Testis (tissue), 2 donors: ENCODE measurements at regions not wholly inside any gene's neighbourhood (a gene's known extent, or its start where the extent isn't known, plus 50 kb on each side); places are given as distances from the start of the nearest gene placed in this dataset.

Source experiments
- DNase-seq: peaks from one replicate; pipeline ENCODE4 v3.0.0-alpha.2; 2019
- H3K27ac ChIP-seq, 2 donors: fragments of 200-600 bp; sonication (generic); one replicate each; pipeline ENCODE4 v1.5.1; 2019
- H3K27me3 ChIP-seq: fragments of 200-600 bp; sonication (generic); one replicate; pipeline ENCODE4 v1.5.1; 2019
- H3K36me3 ChIP-seq: fragments of 200-600 bp; sonication (generic); one replicate; pipeline ENCODE4 v1.5.1; 2017; ENCODE audit warnings: low read depth; ENCODE audit errors: missing control alignments
- H3K4me1 ChIP-seq: fragments of 200-600 bp; sonication (generic); one replicate; pipeline ENCODE4 v1.5.1; 2019
- H3K4me3 ChIP-seq, 2 donors: fragments of 200-600 bp; sonication (generic); one replicate each; pipeline ENCODE4 v1.5.1; 2017 to 2019
- H3K9me3 ChIP-seq: fragments of 200-600 bp; sonication (generic); one replicate; pipeline ENCODE4 v1.5.1; 2017
- POLR2A ChIP-seq: fragments of 450-650 bp; IDR thresholded peaks from one replicate; pipeline ENCODE4 v1.6.1; 2017; ENCODE audit warnings: antibody characterized with exemption, mild to moderate bottlenecking, moderate library complexity
- WGBS, 2 donors: methylation state at CpG; one replicate each; pipeline ENCODE4 v1.1.5; 2018; 5-methylcytosine and 5-hydroxymethylcytosine counted together
- intact Hi-C: fragments of 100-400 bp; cut with DNase I; formaldehyde crosslinking; loops from one replicate; pipeline ENCODE4 v1.15.1; 2023; ENCODE audit warnings: low total_unique reads
- TF ChIP-seq, protein P1 (sequence below), 3 experiments: fragments of 450-650 bp in 2 of 3; fragments of 200-600 bp in 1 of 3; sonication (generic) in 1 of 3; IDR thresholded peaks; one replicate each; pipeline ENCODE4 v1.5.1; 2016 to 2019; ENCODE audit warnings: antibody characterized with exemption in 3 of 3, mild to moderate bottlenecking in 2 of 3, moderate library complexity in 1 of 3

DNA sequence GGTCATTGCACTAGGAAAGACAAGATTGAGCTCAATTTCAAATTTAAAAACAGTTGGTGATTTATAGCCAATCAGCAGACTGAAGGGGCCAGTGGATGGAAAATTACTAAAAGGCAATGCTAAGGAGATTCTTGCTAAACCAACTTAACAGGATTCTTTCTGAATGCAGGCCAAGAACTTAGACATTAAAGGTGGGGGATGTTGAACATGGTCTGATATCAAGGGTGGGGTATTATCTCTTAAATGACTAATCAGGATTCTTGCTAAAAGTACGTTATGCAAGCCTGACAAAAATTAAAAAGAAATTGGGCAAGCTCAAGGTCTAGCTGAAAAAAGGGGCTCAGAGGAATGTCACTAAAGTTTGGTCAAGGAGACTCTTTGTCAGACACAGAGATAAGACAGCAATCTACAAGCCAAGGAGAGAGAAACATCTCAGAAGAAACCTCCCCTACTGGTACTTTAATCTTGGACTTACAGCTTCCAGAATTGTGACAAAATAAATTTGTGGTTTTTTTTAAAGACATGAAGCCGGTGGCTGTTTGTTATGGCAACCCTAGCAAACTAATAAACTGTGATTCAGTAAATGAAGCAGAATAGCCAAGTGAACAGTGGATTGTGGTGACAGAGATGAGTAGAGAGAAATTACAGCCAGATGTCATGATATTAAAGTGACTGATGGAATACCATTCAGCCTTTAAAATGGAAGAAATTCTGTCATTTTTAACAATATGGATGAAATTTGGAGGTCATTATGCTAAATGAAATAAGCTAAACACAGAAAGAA, 120.3 kb upstream of the KLHL4 start:
- intact Hi-C loops, result no loop called here
- WGBS, 2 donors, result 33 to 37% methylated on average over 2 of the region's 2 CpGs
- no peak for TF ChIP-seq POLR2A
- TF ChIP-seq, protein P1, sequence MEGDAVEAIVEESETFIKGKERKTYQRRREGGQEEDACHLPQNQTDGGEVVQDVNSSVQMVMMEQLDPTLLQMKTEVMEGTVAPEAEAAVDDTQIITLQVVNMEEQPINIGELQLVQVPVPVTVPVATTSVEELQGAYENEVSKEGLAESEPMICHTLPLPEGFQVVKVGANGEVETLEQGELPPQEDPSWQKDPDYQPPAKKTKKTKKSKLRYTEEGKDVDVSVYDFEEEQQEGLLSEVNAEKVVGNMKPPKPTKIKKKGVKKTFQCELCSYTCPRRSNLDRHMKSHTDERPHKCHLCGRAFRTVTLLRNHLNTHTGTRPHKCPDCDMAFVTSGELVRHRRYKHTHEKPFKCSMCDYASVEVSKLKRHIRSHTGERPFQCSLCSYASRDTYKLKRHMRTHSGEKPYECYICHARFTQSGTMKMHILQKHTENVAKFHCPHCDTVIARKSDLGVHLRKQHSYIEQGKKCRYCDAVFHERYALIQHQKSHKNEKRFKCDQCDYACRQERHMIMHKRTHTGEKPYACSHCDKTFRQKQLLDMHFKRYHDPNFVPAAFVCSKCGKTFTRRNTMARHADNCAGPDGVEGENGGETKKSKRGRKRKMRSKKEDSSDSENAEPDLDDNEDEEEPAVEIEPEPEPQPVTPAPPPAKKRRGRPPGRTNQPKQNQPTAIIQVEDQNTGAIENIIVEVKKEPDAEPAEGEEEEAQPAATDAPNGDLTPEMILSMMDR (IDR thresholded peaks at IDR 0.05), result no peak

DNA sequence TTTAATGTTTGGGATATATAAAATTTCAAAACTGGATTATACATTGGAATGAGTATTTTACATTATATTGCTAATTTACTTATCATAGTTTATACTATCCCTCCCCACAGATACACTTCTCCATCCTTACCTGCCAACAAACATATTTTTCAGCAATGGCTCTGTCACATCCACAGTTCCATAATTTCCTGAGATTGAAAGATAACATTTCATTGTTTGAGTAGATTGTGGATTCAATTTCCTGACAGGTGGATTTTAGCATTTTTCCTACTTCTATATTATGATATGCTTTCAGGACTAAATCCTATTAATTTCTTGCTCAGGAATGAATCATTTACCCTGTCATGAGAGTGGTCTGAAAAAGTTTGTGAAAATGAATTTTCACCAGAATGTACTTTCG, 115.3 kb upstream of the KLHL4 start:
- 82 to 97% methylated on average over 1 of the region's 1 CpG for WGBS, 2 donors
- no peak overlapping the region for H3K27ac ChIP-seq
- intact Hi-C loops, result no loop called here
- DNase-seq, result no peak
- no peak overlapping the region for H3K4me3 ChIP-seq
- no peaks in the 10 kb centered on the region for H3K4me1 ChIP-seq
- H3K27me3 ChIP-seq, result no peaks in the 10 kb centered on the region
- no peaks in the 10 kb centered on the region for H3K36me3 ChIP-seq
- TF ChIP-seq, protein P1 (IDR thresholded peaks at IDR 0.05), result no peak
- no peak for TF ChIP-seq POLR2A
- H3K9me3 ChIP-seq, result no peaks in the 10 kb centered on the region

More for the DNA sequence above, 120.3 kb upstream of the KLHL4 start:
- Histone ChIP-seq H3K36me3 (no peaks in the 10 kb centered on the region), H3K27ac (no peak overlapping the region), H3K27me3 (no peaks in the 10 kb centered on the region), H3K4me3 (no peak overlapping the region), H3K4me1 (no peaks in the 10 kb centered on the region), H3K9me3 (no peaks in the 10 kb centered on the region)
- DNase-seq, result no peak

DNA sequence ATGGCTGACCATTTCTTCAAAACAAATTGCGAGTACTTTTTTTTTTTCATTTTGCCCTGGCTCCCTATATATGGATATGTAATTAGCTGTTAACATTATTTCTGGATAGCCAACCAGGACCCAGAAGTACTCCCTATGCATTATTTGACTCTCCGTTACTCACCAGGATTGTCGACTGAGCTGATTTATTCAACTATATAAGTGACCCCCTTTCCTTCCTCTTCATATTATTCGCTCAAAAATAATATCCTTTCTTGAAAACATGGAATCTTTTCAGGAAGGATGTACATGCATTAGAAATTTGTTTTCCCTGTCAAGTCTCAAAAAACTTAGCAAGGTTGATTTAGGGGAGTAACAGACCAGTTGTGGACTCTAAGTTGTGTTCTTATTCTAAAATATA, 114.1 kb upstream of the KLHL4 start:
- no peaks in the 10 kb centered on the region for H3K27me3 ChIP-seq
- no peak overlapping the region for H3K27ac ChIP-seq
- no peak for DNase-seq
- H3K4me1 ChIP-seq, result no peaks in the 10 kb centered on the region
- H3K36me3 ChIP-seq, result no peaks in the 10 kb centered on the region
- H3K9me3 ChIP-seq, result no peaks in the 10 kb centered on the region
- intact Hi-C loops, result no loop called here
- WGBS, 2 donors, result 52 to 67% methylated on average over 4 of the region's 4 CpGs
- no peak for TF ChIP-seq POLR2A
- TF ChIP-seq, protein P1 (IDR thresholded peaks at IDR 0.05), result no peak
- H3K4me3 ChIP-seq, result no peak overlapping the region

DNA sequence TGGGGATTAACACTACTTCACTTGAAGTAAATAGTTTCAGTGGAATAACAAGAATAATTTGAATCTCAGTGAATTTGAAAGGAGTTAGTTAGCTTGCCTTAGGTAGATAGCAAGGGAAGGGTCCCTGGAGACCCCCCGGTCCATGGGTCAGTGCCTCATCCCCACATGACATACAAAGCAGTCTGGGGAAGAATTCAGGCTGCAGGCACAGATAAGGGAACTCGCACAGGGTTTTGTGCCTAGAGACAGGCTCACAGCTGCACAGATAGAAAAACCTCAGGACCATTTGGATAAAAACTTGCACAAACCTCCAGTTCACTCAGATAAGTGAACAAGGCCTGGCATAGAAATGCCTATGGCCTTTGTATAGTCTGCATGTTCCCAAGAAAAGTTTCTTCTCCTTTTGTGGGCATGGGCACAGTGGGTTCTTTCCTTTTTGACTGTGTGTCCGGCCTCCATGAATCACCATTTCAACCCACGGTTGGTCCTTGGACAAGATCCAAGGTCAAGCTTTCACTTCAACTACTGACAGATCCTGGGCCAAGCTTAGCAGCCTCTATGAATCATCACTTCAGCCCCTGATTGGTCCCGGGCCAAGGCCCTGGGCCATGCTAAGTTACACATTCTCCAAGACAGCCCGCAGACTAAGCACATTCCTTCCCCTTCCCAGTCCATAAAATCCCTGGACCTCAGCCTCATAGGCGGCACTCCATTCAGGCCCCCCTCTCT, 108.3 kb upstream of the KLHL4 start:
- Histone ChIP-seq H3K4me1 (no peaks in the 10 kb centered on the region), H3K4me3 (no peak overlapping the region), H3K36me3 (no peaks in the 10 kb centered on the region), H3K9me3 (no peaks in the 10 kb centered on the region), H3K27ac (peak overlapping the region; percentile 39 to 45), H3K27me3 (no peaks in the 10 kb centered on the region)
- DNase-seq, result peak; percentile 81
- intact Hi-C loops, result no loop called here
- TF ChIP-seq, protein P1 (IDR thresholded peaks at IDR 0.05), result no peak
- 22 to 33% methylated on average over 7 of the region's 7 CpGs for WGBS, 2 donors
